Heart right ventricle (tissue), 16 donors: ENCODE measurements at regions not wholly inside any gene's neighbourhood (a gene's known extent, or its start where the extent isn't known, plus 50 kb on each side); places are given as distances from the start of the nearest gene placed in this dataset.
A peak's percentile ranks its signal among the peaks of the same experiment; 100 is the strongest.

Experiments used
- ATAC-seq, 8 donors: fragments of 200-7000 bp; cut with Tn5 transposase; one replicate each; pipeline ENCODE4 v1.9.1; 2020; ENCODE audit warnings: mild to moderate bottlenecking in 8 of 8, moderate library complexity in 8 of 8, moderate number of reproducible peaks in 1 of 8
- DNase-seq, 2 donors: peaks; one replicate each; pipeline ENCODE4 v3.0.0-alpha.2; 2020
- H3K27ac ChIP-seq, 10 donors: fragments of 200-600 bp; sonication (generic) in 2 of 10; one replicate each; pipeline versions ENCODE4 v1.5.0 to v1.8.0; 2020 to 2022; ENCODE audit warnings: mild to moderate bottlenecking in 3 of 10
- H3K27me3 ChIP-seq, 7 donors: fragments of 200-600 bp; one replicate each; pipeline ENCODE4 v1.8.0; 2021 to 2022; ENCODE audit warnings: mild to moderate bottlenecking in 2 of 7
- H3K36me3 ChIP-seq, 9 donors: fragments of 200-600 bp; sonication (generic) in 1 of 9; one replicate each; pipeline versions ENCODE4 v1.5.0 to v1.8.0; 2020 to 2022; ENCODE audit warnings: mild to moderate bottlenecking in 2 of 9
- H3K4me1 ChIP-seq, 9 donors: fragments of 200-600 bp; sonication (generic) in 1 of 9; one replicate each; pipeline versions ENCODE4 v1.5.0 to v1.8.0; 2020 to 2022; ENCODE audit warnings: mild to moderate bottlenecking in 4 of 9
- H3K4me3 ChIP-seq, 10 donors: fragments of 200-600 bp; sonication (generic) in 2 of 10; one replicate each; pipeline versions ENCODE4 v1.5.0 to v1.8.0; 2020 to 2022; ENCODE audit warnings: mild to moderate bottlenecking in 7 of 10, moderate library complexity in 2 of 10
- H3K9me3 ChIP-seq, 11 donors: fragments of 200-600 bp in 10 of 11; sonication (generic) in 2 of 11; one replicate each; pipeline versions ENCODE4 v1.5.0 to v1.8.0; 2013 to 2022; ENCODE audit warnings: mild to moderate bottlenecking in 2 of 11, control low read depth in 1 of 11, moderate library complexity in 1 of 11
- CTCF ChIP-seq, 9 donors: fragments of 200-600 bp; sonication (generic) in 2 of 9; IDR thresholded peaks; one replicate each; pipeline versions ENCODE4 v1.5.0 to v1.8.0; 2021 to 2022; ENCODE audit warnings: antibody characterized with exemption in 9 of 9, mild to moderate bottlenecking in 5 of 9, moderate library complexity in 1 of 9
- whole genome bisulfite sequencing, 2 donors: extraction: QIAGEN DNeasy Blood & Tissue Kit; methylation state at CpG; one replicate each; pipeline ENCODE4 v1.1.7; 2013; ENCODE audit warnings: inconsistent platforms in 1 of 2; 5-methylcytosine and 5-hydroxymethylcytosine counted together
- intact Hi-C, 10 donors: fragments of 100-400 bp; cut with DNase I; formaldehyde crosslinking; loops; one replicate each; pipeline versions ENCODE4 v1.11.1 to v1.14.2; 2022
- donor health status: Arrhythmogenic right ventricular cardiomyopathy.
- donor health status: ischemic (EF 13 %, LVEDD 7.1; RV severe dilation, severe dysfunction).
- donor health status: healthy with polysubstance abuse.
- donor health status: DM: no; HTN: yes; CAD: no.
- donor health status: DM: no; HTN: no; CAD: no.
- donor health status: ischemic (EF 25% LVEDD 6.9; RV normal size, moderate dysfunction).
- donor health status: ischemic (EF 25% LVEDD 5.7; RV mildly dilated, moderate dysfunction).
- donor health status: healthy.
- donor health status: DM: yes; HTN: yes; CAD: no.
- donor health status: Ischemic cardiomyopathy.
- donor health status: ischemic (EF 35%, LVEDD 5.7; RV mildly dilated, moderate dysfunction).
- donor health status: nonischemic (EF 11% LVEDD 7.7; RV severe dilation, severe dysfunction).
- donor health status: DM: yes; HTN: yes; CAD: no.
- donor health status: PGD.
- donor health status: ischemic (EF 29% LVEDD 5.4; RV normal size, mild dysfunction).
- donor health status: nonischemic (EF 23%, LVEDD 6.1; RV moderate dilation, normal function).

- peaks cover 0 to 23% (median 0%) of the 10 kb centered on the region in 9 donors for H3K4me1 ChIP-seq
- no peaks in the 10 kb centered on the region for H3K9me3 ChIP-seq
- H3K36me3 ChIP-seq: no peaks in the 10 kb centered on the region
- no peak for ATAC-seq
- DNase-seq: no peak
- 42 to 65% methylated on average over 1 of the region's 1 CpG for WGBS, 2 donors
- intact Hi-C loops: no loop called here
- peak overlapping the region in 2 of 10 donors; percentile 22 to 65 for H3K27ac ChIP-seq
- TF ChIP-seq CTCF (IDR thresholded peaks at IDR 0.05): no peak
- H3K4me3 ChIP-seq: no peak overlapping the region
- H3K27me3 ChIP-seq: no peaks in the 10 kb centered on the region
These were observed 348.5 kb upstream of the SOX2 start for GRCh38 chr3:181363231-181363630.

- no peaks in the 10 kb centered on the region for H3K27me3 ChIP-seq
- no peak overlapping the region for H3K4me3 ChIP-seq
- no peaks in the 10 kb centered on the region for H3K9me3 ChIP-seq
- TF ChIP-seq CTCF (IDR thresholded peaks at IDR 0.05): no peak
- peaks cover 0 to 24% (median 0%) of the 10 kb centered on the region in 9 donors for H3K4me1 ChIP-seq
- DNase-seq: peak in 1 of 2 donors; percentile 38
- peak overlapping the region in 7 of 10 donors; percentile 22 to 70 (median 58) for H3K27ac ChIP-seq
- intact Hi-C loops: no loop called here
- peak; percentile 52 to 97 (median 90) for ATAC-seq
- H3K36me3 ChIP-seq: no peaks in the 10 kb centered on the region
These were observed 349.3 kb upstream of the SOX2 start for GRCh38 chr3:181362378-181362777.

- no peaks in the 10 kb centered on the region for H3K36me3 ChIP-seq
- DNase-seq (no peak), ATAC-seq (no peak)
- H3K27me3 ChIP-seq: no peaks in the 10 kb centered on the region
- H3K4me3 ChIP-seq: no peak overlapping the region
- peak overlapping the region in 1 of 10 donors; percentile 1 for H3K27ac ChIP-seq
- no peak for TF ChIP-seq CTCF (IDR thresholded peaks at IDR 0.05)
- H3K9me3 ChIP-seq: no peaks in the 10 kb centered on the region
- intact Hi-C loops: no loop called here
- 81 to 88% methylated on average over 3 of the region's 3 CpGs for WGBS, 2 donors
- H3K4me1 ChIP-seq: peaks cover 0 to 24% (median 0%) of the 10 kb centered on the region in 9 donors
These were observed 353.2 kb upstream of the SOX2 start for GRCh38 chr3:181358562-181358961.

- peak overlapping the region in 1 of 10 donors; percentile 1 for H3K27ac ChIP-seq
- H3K9me3 ChIP-seq: no peaks in the 10 kb centered on the region
- DNase-seq (no peak), ATAC-seq (peak in 6 of 8 donors; percentile 34 to 94 (median 79))
- 4 to 13% methylated on average over 1 of the region's 1 CpG for WGBS, 2 donors
- no peaks in the 10 kb centered on the region for H3K36me3 ChIP-seq
- no peaks in the 10 kb centered on the region for H3K27me3 ChIP-seq
- intact Hi-C loops: no loop called here
- no peak for TF ChIP-seq CTCF (IDR thresholded peaks at IDR 0.05)
- H3K4me3 ChIP-seq: no peak overlapping the region
- H3K4me1 ChIP-seq: peaks cover 0 to 21% (median 0%) of the 10 kb centered on the region in 9 donors
These were observed 353.7 kb upstream of the SOX2 start for GRCh38 chr3:181358060-181358459.
